ENCODE measurements at regions not wholly inside any gene's neighbourhood (a gene's known extent, or its start where the extent isn't known, plus 50 kb on each side); places are given as distances from the start of the nearest gene placed in this dataset.

Small RNA genes lying in the stretch of these regions (small RNA-seq; reads per million reads assigned to genes)
- 0 reads per million in 4 donors for gene AC103855.4

Data from stomach (tissue), 4 donors.